ENCODE measurements at regions not wholly inside any gene's neighbourhood (a gene's known extent, or its start where the extent isn't known, plus 50 kb on each side); places are given as distances from the start of the nearest gene placed in this dataset.
"Not testable (repeated sequence)": the region's sequence is repeated elsewhere in the genome, so short reads cannot be mapped to it uniquely, and the experiment has no call there.

DNA sequence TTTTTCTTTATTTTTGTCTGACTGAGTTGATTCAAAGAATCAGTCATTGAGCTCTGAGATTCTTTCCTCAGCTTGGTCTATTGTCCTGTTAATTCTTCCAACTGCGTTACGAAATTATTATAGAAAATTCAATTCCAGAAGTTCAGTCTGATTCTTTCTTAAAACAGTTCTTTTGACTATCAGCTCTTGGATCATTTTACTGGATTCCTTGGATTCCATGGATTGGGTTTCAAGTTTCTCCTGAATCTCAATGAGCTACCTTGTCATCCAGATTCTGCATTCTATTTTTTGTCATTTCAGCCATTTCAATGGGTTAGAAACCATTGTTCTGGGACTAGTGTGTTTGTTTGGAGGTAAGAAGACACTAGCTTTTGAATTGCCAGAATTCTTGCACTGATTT is 169.3 kb downstream of the PCDH20 start:
- no peaks in the 10 kb centered on the region for H3K4me1 ChIP-seq (ENCODE audit: control insufficient read depth in 2 of 3, insufficient read depth in 2 of 3, low read depth in 1 of 3, low read length in 3 of 3)
- no peak for DNase-seq
- H3K27me3 ChIP-seq (ENCODE audit: control insufficient read depth, insufficient read depth, low read length), result no peaks in the 10 kb centered on the region
- H3K36me3 ChIP-seq (ENCODE audit: control insufficient read depth in 2 of 3, insufficient read depth in 3 of 3, low read length in 3 of 3), result no peaks in the 10 kb centered on the region
- no peak overlapping the region for H3K27ac ChIP-seq (ENCODE audit: low read depth in 2 of 2, low read length in 2 of 2)
- intact Hi-C loops (cut with DNase I), result no loop called here
- H3K4me3 ChIP-seq (ENCODE audit: low read length in 3 of 3), result no peak overlapping the region
- no peak for FAIRE-seq
- TF ChIP-seq CTCF (IDR thresholded peaks at IDR 0.05; ENCODE audit: borderline replicate concordance, extremely low read depth, insufficient read depth), result no peak
- no peak overlapping the region for H3K9ac ChIP-seq (ENCODE audit: low read length in 3 of 3)
- no peaks in the 10 kb centered on the region for H3K9me3 ChIP-seq (ENCODE audit: control insufficient read depth in 2 of 3, insufficient read depth in 1 of 3, low read length in 3 of 3)

GRCh38 chr13:61215601-61216000 is 200.0 kb downstream of the PCDH20 start:
- DNase-seq, result no peak
- Histone ChIP-seq H3K9ac (ENCODE audit: low read length in 3 of 3) (no peak overlapping the region), H3K36me3 (ENCODE audit: control insufficient read depth in 2 of 3, insufficient read depth in 3 of 3, low read length in 3 of 3) (no peaks in the 10 kb centered on the region), H3K4me3 (ENCODE audit: low read length in 3 of 3) (no peak overlapping the region), H3K27me3 (ENCODE audit: control insufficient read depth, insufficient read depth, low read length) (no peaks in the 10 kb centered on the region), H3K27ac (ENCODE audit: low read depth in 2 of 2, low read length in 2 of 2) (no peak overlapping the region), H3K9me3 (ENCODE audit: control insufficient read depth in 2 of 3, insufficient read depth in 1 of 3, low read length in 3 of 3) (peaks cover 0 to 5% (median 0%) of the 10 kb centered on the region in 3 donors), H3K4me1 (ENCODE audit: control insufficient read depth in 2 of 3, insufficient read depth in 2 of 3, low read depth in 1 of 3, low read length in 3 of 3) (no peaks in the 10 kb centered on the region)
- intact Hi-C loops (cut with DNase I), result no loop called here
- no peak for FAIRE-seq
- no peak for TF ChIP-seq CTCF (IDR thresholded peaks at IDR 0.05; ENCODE audit: borderline replicate concordance, extremely low read depth, insufficient read depth)

DNA sequence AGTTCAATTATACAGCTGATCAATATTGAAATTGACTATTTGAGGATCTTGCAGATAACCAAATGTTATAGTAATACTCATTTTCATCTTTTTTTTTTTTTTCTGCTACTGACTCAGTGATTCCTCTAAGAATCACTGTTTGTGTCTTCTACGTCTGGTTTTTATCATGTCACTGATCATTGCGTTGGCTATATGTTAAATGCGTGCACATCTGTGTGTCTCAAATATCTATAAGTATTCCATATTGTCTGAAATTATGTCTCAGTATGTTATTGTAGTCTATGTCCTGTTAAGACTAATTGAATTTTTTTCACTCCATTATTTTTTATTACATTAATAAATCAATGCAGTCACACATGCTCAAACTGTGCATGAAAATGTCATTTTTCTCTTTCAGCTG is 200.5 kb downstream of the PCDH20 start:
- Histone ChIP-seq H3K9me3 (ENCODE audit: control insufficient read depth in 2 of 3, insufficient read depth in 1 of 3, low read length in 3 of 3) (peaks cover 0 to 5% (median 0%) of the 10 kb centered on the region in 3 donors), H3K4me3 (ENCODE audit: low read length in 3 of 3) (no peak overlapping the region), H3K4me1 (ENCODE audit: control insufficient read depth in 2 of 3, insufficient read depth in 2 of 3, low read depth in 1 of 3, low read length in 3 of 3) (no peaks in the 10 kb centered on the region), H3K9ac (ENCODE audit: low read length in 3 of 3) (no peak overlapping the region), H3K36me3 (ENCODE audit: control insufficient read depth in 2 of 3, insufficient read depth in 3 of 3, low read length in 3 of 3) (no peaks in the 10 kb centered on the region), H3K27me3 (ENCODE audit: control insufficient read depth, insufficient read depth, low read length) (no peaks in the 10 kb centered on the region), H3K27ac (ENCODE audit: low read depth in 2 of 2, low read length in 2 of 2) (no peak overlapping the region)
- FAIRE-seq, result no peak
- no peak for DNase-seq
- intact Hi-C loops (cut with DNase I), result no loop called here
- no peak for TF ChIP-seq CTCF (IDR thresholded peaks at IDR 0.05; ENCODE audit: borderline replicate concordance, extremely low read depth, insufficient read depth)

- H3K36me3 ChIP-seq (ENCODE audit: control insufficient read depth in 2 of 3, insufficient read depth in 3 of 3, low read length in 3 of 3), result no peaks in the 10 kb centered on the region
- DNase-seq, result no peak
- no peaks in the 10 kb centered on the region for H3K27me3 ChIP-seq (ENCODE audit: control insufficient read depth, insufficient read depth, low read length)
- FAIRE-seq, result no peak
- no peak overlapping the region for H3K4me3 ChIP-seq (ENCODE audit: low read length in 3 of 3)
- no peak for TF ChIP-seq CTCF (IDR thresholded peaks at IDR 0.05; ENCODE audit: borderline replicate concordance, extremely low read depth, insufficient read depth)
- intact Hi-C loops (cut with DNase I), result no loop called here
- no peaks in the 10 kb centered on the region for H3K4me1 ChIP-seq (ENCODE audit: control insufficient read depth in 2 of 3, insufficient read depth in 2 of 3, low read depth in 1 of 3, low read length in 3 of 3)
- no peak overlapping the region for H3K27ac ChIP-seq (ENCODE audit: low read depth in 2 of 2, low read length in 2 of 2)
- peaks cover 0 to 5% (median 0%) of the 10 kb centered on the region in 3 donors for H3K9me3 ChIP-seq (ENCODE audit: control insufficient read depth in 2 of 3, insufficient read depth in 1 of 3, low read length in 3 of 3)
- H3K9ac ChIP-seq (ENCODE audit: low read length in 3 of 3), result no peak overlapping the region
Observed at GRCh38 chr13:61214551-61214950, 201.1 kb downstream of the PCDH20 start.

GRCh38 chr13:61205898-61206297 is 209.8 kb downstream of the PCDH20 start:
- H3K27me3 ChIP-seq (ENCODE audit: control insufficient read depth, insufficient read depth, low read length); H3K4me3 ChIP-seq (ENCODE audit: low read length in 3 of 3); H3K9me3 ChIP-seq (ENCODE audit: control insufficient read depth in 2 of 3, insufficient read depth in 1 of 3, low read length in 3 of 3); H3K27ac ChIP-seq (ENCODE audit: low read depth in 2 of 2, low read length in 2 of 2); H3K36me3 ChIP-seq (ENCODE audit: control insufficient read depth in 2 of 3, insufficient read depth in 3 of 3, low read length in 3 of 3); FAIRE-seq; H3K9ac ChIP-seq (ENCODE audit: low read length in 3 of 3); H3K4me1 ChIP-seq (ENCODE audit: control insufficient read depth in 2 of 3, insufficient read depth in 2 of 3, low read depth in 1 of 3, low read length in 3 of 3); DNase-seq; intact Hi-C loops (cut with DNase I): not testable (repeated sequence)

All from kidney (tissue), 13 donors.